ENCODE measurements at regions not wholly inside any gene's neighbourhood (a gene's known extent, or its start where the extent isn't known, plus 50 kb on each side); places are given as distances from the start of the nearest gene placed in this dataset.

DNA sequence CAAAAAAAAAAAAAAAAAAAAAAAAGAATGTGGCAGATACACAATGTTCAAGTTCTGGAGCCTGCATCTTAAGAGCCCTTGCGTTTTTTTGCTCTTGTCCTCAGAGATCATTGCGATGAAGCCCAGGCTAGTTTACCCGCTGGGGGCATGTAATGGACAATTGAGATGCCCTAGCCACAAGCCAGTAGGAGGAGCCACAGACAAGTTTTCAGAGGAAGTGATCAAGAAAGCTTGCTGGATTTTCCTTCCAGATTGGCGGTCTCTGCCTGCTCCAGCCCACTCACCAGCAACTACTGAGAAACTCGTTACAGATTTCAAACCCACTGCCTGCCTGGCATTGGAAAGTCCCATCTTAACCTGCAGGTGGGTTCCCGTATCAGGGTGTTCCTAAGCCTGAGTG, 192.1 kb upstream of the EOMES start:
- TF ChIP-seq, protein P1, sequence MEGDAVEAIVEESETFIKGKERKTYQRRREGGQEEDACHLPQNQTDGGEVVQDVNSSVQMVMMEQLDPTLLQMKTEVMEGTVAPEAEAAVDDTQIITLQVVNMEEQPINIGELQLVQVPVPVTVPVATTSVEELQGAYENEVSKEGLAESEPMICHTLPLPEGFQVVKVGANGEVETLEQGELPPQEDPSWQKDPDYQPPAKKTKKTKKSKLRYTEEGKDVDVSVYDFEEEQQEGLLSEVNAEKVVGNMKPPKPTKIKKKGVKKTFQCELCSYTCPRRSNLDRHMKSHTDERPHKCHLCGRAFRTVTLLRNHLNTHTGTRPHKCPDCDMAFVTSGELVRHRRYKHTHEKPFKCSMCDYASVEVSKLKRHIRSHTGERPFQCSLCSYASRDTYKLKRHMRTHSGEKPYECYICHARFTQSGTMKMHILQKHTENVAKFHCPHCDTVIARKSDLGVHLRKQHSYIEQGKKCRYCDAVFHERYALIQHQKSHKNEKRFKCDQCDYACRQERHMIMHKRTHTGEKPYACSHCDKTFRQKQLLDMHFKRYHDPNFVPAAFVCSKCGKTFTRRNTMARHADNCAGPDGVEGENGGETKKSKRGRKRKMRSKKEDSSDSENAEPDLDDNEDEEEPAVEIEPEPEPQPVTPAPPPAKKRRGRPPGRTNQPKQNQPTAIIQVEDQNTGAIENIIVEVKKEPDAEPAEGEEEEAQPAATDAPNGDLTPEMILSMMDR (IDR thresholded peaks at IDR 0.05), result no peak
- TF ChIP-seq POLR2AphosphoS5 (IDR thresholded peaks at IDR 0.05), result no peak
